Esophagus muscularis mucosa (tissue), 3 donors: ENCODE measurements at regions not wholly inside any gene's neighbourhood (a gene's known extent, or its start where the extent isn't known, plus 50 kb on each side); places are given as distances from the start of the nearest gene placed in this dataset.

Experiments used
- POLR2A ChIP-seq: fragments of 450-650 bp; IDR thresholded peaks from one replicate; pipeline ENCODE4 v1.6.1; 2017; ENCODE audit warnings: antibody characterized with exemption, moderate library complexity, mild to moderate bottlenecking, low read depth
- POLR2AphosphoS5 ChIP-seq, 2 donors: sonication (generic); formaldehyde crosslinking; IDR thresholded peaks; one replicate each; pipeline ENCODE4 v1.6.1; 2017; ENCODE audit warnings: antibody characterized with exemption in 2 of 2
- TF ChIP-seq, protein P1 (sequence below), 3 experiments: fragments of 200-600 bp in 2 of 3; fragments of 450-650 bp in 1 of 3; sonication (generic) in 2 of 3; IDR thresholded peaks; one replicate each; pipeline ENCODE4 v1.5.1; 2017 to 2019; ENCODE audit warnings: antibody characterized with exemption in 3 of 3, mild to moderate bottlenecking in 2 of 3, moderate library complexity in 1 of 3

DNA sequence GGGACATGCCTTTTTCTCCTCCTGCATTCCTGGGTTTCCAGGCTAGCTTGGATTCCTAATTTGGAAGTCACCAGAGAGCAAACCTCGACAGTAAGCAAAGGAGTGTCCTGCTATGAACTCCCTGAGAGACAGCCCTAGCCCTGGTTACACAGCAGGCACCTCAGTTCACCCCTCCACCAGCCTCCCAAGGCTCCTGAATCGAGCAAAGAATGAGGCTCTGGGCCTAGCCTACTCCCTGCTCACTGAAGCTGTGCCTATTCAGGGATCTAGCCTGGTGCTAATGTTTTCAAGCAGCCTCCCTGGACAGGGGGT is 66.7 kb upstream of the RMDN2 start:
- TF ChIP-seq POLR2A (no peak), POLR2AphosphoS5 (IDR thresholded peaks at IDR 0.05) (peak; percentile 39 to 75)
- TF ChIP-seq, protein P1, sequence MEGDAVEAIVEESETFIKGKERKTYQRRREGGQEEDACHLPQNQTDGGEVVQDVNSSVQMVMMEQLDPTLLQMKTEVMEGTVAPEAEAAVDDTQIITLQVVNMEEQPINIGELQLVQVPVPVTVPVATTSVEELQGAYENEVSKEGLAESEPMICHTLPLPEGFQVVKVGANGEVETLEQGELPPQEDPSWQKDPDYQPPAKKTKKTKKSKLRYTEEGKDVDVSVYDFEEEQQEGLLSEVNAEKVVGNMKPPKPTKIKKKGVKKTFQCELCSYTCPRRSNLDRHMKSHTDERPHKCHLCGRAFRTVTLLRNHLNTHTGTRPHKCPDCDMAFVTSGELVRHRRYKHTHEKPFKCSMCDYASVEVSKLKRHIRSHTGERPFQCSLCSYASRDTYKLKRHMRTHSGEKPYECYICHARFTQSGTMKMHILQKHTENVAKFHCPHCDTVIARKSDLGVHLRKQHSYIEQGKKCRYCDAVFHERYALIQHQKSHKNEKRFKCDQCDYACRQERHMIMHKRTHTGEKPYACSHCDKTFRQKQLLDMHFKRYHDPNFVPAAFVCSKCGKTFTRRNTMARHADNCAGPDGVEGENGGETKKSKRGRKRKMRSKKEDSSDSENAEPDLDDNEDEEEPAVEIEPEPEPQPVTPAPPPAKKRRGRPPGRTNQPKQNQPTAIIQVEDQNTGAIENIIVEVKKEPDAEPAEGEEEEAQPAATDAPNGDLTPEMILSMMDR (IDR thresholded peaks at IDR 0.05): no peak
